CD14-positive monocyte (primary cell): ENCODE measurements at regions not wholly inside any gene's neighbourhood (a gene's known extent, or its start where the extent isn't known, plus 50 kb on each side); places are given as distances from the start of the nearest gene placed in this dataset.

Source experiments
- DNase-seq, 3 donors: peaks; one replicate each; pipeline ENCODE4 v3.0.0-alpha.2; 2011 to 2022
- H2AFZ ChIP-seq: 2 replicates; pipeline ENCODE4 v1.6.0; 2012; ENCODE audit warnings: mild to moderate bottlenecking, low read depth, low read length, inconsistent platforms; ENCODE audit not compliant: insufficient read depth, poor library complexity, severe bottlenecking
- H3K27ac ChIP-seq, 2 donors: 1 replicate in 1 of 2; 2 replicates in 1 of 2; pipeline ENCODE4 v1.5.1; 2012 to 2013; ENCODE audit warnings: low read length in 2 of 2, control low read depth in 1 of 2, inconsistent platforms in 1 of 2, low read depth in 1 of 2, mild to moderate bottlenecking in 1 of 2
- H3K27me3 ChIP-seq, 2 donors: one replicate each; pipeline versions ENCODE4 v1.6.0 to v1.6.1; 2011 to 2013; ENCODE audit warnings: low read length in 2 of 2; ENCODE audit not compliant: control insufficient read depth in 2 of 2, insufficient read depth in 2 of 2
- H3K36me3 ChIP-seq, 2 donors: replicated peaks in 1 of 2; 1 replicate in 1 of 2; 2 replicates in 1 of 2; pipeline versions ENCODE4 v1.5.1 to v1.6.1; 2012 to 2013; ENCODE audit warnings: low read length in 2 of 2, control low read depth in 1 of 2, inconsistent platforms in 1 of 2, mild to moderate bottlenecking in 1 of 2; ENCODE audit not compliant: insufficient read depth in 2 of 2, control insufficient read depth in 1 of 2
- H3K4me1 ChIP-seq, 2 donors: 1 replicate in 1 of 2; 2 replicates in 1 of 2; pipeline versions ENCODE4 v1.5.1 to v1.6.1; 2012 to 2013; ENCODE audit warnings: low read length in 2 of 2, control low read depth in 1 of 2, inconsistent platforms in 1 of 2, mild to moderate bottlenecking in 1 of 2, moderate library complexity in 1 of 2; ENCODE audit not compliant: insufficient read depth in 2 of 2, control insufficient read depth in 1 of 2
- H3K4me2 ChIP-seq: replicated peaks from 2 replicates; pipeline ENCODE3; 2012; ENCODE audit warnings: low read length, moderate library complexity, mild to moderate bottlenecking; ENCODE audit not compliant: poor library complexity, severe bottlenecking; ENCODE audit errors: extremely low read depth
- H3K4me3 ChIP-seq, 3 experiments: fragments of 200-600 bp in 1 of 3; sonication (generic) in 1 of 3; replicated peaks in 1 of 3; 1 replicate in 2 of 3; 2 replicates in 1 of 3; pipeline ENCODE4 v1.5.1; 2011 to 2013; ENCODE audit warnings: low read length in 3 of 3, mild to moderate bottlenecking in 3 of 3, control low read depth in 2 of 3, low read depth in 2 of 3, inconsistent platforms in 1 of 3, moderate library complexity in 1 of 3
- H3K79me2 ChIP-seq: 2 replicates; pipeline ENCODE4 v1.6.0; 2012; ENCODE audit warnings: mild to moderate bottlenecking, control low read depth, inconsistent platforms, low read length, moderate library complexity; ENCODE audit not compliant: insufficient read depth
- H3K9ac ChIP-seq: 2 replicates; pipeline ENCODE4 v1.6.0; 2017; ENCODE audit warnings: low read length, mild to moderate bottlenecking; ENCODE audit not compliant: insufficient read depth, poor library complexity, severe bottlenecking
- H3K9me3 ChIP-seq, 2 donors: replicated peaks in 1 of 2; 1 replicate in 1 of 2; 2 replicates in 1 of 2; pipeline versions ENCODE4 v1.5.1 to v1.6.1; 2012 to 2013; ENCODE audit warnings: low read length in 2 of 2, control low read depth in 1 of 2; ENCODE audit not compliant: control insufficient read depth in 1 of 2, insufficient read depth in 1 of 2
- H4K20me1 ChIP-seq: 2 replicates; pipeline ENCODE4 v1.6.0; 2012; ENCODE audit warnings: mild to moderate bottlenecking, low read length, control low read depth, moderate library complexity; ENCODE audit not compliant: insufficient read depth
- H3K27ac Mint-ChIP-seq, 7 donors: one replicate each; pipeline ENCODE4 v1.8.0; 2020; ENCODE audit warnings: mild to moderate bottlenecking in 7 of 7, mixed read lengths in 7 of 7, moderate library complexity in 6 of 7, inconsistent platforms in 2 of 7
- H3K27me3 Mint-ChIP-seq, 3 donors: one replicate each; pipeline ENCODE4 v1.8.0; 2021 to 2022; ENCODE audit warnings: low read depth in 3 of 3, mild to moderate bottlenecking in 3 of 3, mixed read lengths in 3 of 3, moderate library complexity in 3 of 3, inconsistent platforms in 1 of 3
- H3K36me3 Mint-ChIP-seq, 2 donors: one replicate each; pipeline ENCODE4 v1.8.0; 2020; ENCODE audit warnings: mixed read lengths in 2 of 2, inconsistent platforms in 1 of 2, mild to moderate bottlenecking in 1 of 2
- H3K4me1 Mint-ChIP-seq: one replicate; pipeline ENCODE4 v1.8.0; 2020; ENCODE audit warnings: mild to moderate bottlenecking, mixed read lengths
- H3K4me3 Mint-ChIP-seq, 2 donors: one replicate each; pipeline ENCODE4 v1.8.0; 2020; ENCODE audit warnings: mild to moderate bottlenecking in 2 of 2, mixed read lengths in 2 of 2, moderate library complexity in 1 of 2
- H3K9me3 Mint-ChIP-seq, 7 donors: one replicate each; pipeline ENCODE4 v1.8.0; 2020 to 2022; ENCODE audit warnings: mixed read lengths in 7 of 7, mild to moderate bottlenecking in 6 of 7, moderate library complexity in 6 of 7, inconsistent platforms in 2 of 7
- CTCF ChIP-seq: fragments of 200-600 bp; IDR thresholded peaks from one replicate; pipeline ENCODE4 v1.8.0; 2022; ENCODE audit warnings: antibody characterized with exemption, mild to moderate bottlenecking
- WGBS: methylation state at CpG from one replicate; pipeline ENCODE4 v1.1.5; 2013; ENCODE audit warnings: missing lambda C conversion rate; ENCODE audit not compliant: insufficient coverage; 5-methylcytosine and 5-hydroxymethylcytosine counted together
- intact Hi-C, 2 donors: fragments of 100-400 bp; cut with micrococcal nuclease; formaldehyde crosslinking; loops; one replicate each; pipeline versions ENCODE4 v1.15.0 to v1.15.1; 2023

DNA sequence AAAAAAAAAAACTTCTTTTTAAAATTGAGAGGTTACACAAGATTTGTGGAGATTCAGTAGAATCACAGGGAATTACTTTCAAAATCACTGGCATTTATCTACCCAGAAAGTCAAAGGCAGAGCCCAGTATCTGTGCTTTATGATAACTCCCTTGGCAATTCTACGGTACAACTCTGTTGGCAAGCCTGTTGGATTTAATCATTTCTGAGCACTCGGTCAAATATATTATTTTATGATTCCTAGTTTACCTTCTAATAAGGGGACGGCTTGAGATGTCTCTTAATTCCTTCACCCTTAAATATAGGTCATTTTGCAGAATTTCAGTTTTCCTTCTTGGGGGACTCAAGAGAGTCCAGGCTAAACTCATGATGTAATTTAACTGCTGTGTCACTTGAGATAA, 987.6 kb downstream of the EFNB2 start:
- no peak for TF ChIP-seq CTCF
- Histone ChIP-seq H3K4me2 (no peak overlapping the region), H3K4me1 (no peaks in the 10 kb centered on the region), H3K27ac (no peak overlapping the region), H3K36me3 (no peaks in the 10 kb centered on the region), H3K9me3 (peaks cover 13 to 14% of the 10 kb centered on the region in 2 donors), H2AFZ (no peak overlapping the region), H3K4me3 (no peak overlapping the region), H4K20me1 (no peaks in the 10 kb centered on the region), H3K27me3 (no peaks in the 10 kb centered on the region), H3K79me2 (no peaks in the 10 kb centered on the region), H3K9ac (no peak overlapping the region)
- Mint-ChIP-seq H3K4me3 (no peak overlapping the region), H3K36me3 (no peaks in the 10 kb centered on the region), H3K9me3 (peaks cover 0 to 10% (median 3%) of the 10 kb centered on the region in 7 donors), H3K27me3 (no peaks in the 10 kb centered on the region), H3K4me1 (no peaks in the 10 kb centered on the region), H3K27ac (no peak overlapping the region)
- intact Hi-C loops: no loop called here
- no CpG with 5 or more reads among the region's 3 CpGs for WGBS
- no peak for DNase-seq

DNA sequence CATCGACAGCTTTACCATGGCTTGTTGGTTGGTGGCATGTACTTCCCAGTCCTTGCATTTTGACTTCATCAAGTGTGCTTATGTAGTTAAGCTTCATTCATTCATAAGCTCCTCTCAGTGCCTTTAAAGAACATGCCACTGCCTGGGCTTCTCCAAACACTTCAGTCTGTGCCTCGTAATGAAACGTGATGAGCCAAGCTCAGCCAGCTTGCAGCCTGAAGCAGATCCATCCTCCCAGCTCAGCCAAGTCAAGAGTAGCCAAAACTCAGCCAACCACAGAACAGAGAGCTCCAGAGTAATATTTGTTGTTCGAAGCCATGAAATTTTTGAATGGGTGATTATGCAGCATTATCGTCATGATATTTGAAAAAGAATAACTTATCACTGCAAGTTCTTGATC, 989.7 kb downstream of the EFNB2 start:
- no peaks in the 10 kb centered on the region for H3K4me1 Mint-ChIP-seq
- no peaks in the 10 kb centered on the region for H4K20me1 ChIP-seq
- H3K36me3 Mint-ChIP-seq: no peaks in the 10 kb centered on the region
- H3K4me1 ChIP-seq: no peaks in the 10 kb centered on the region
- H3K9me3 ChIP-seq: peaks cover 7% of the 10 kb centered on the region in 2 donors
- H3K27me3 Mint-ChIP-seq: no peaks in the 10 kb centered on the region
- H3K4me2 ChIP-seq: no peak overlapping the region
- no peak overlapping the region for H3K27ac Mint-ChIP-seq
- peaks cover 0 to 5% (median 3%) of the 10 kb centered on the region in 7 donors for H3K9me3 Mint-ChIP-seq
- intact Hi-C loops: no loop called here
- no peak for DNase-seq
- TF ChIP-seq CTCF: no peak
- H3K4me3 ChIP-seq: no peak overlapping the region
- no peak overlapping the region for H2AFZ ChIP-seq
- no peak overlapping the region for H3K9ac ChIP-seq
- no peak overlapping the region for H3K27ac ChIP-seq
- no peaks in the 10 kb centered on the region for H3K79me2 ChIP-seq
- no peak overlapping the region for H3K4me3 Mint-ChIP-seq
- H3K27me3 ChIP-seq: no peaks in the 10 kb centered on the region
- H3K36me3 ChIP-seq: no peaks in the 10 kb centered on the region
- 100% methylated on average over 1 of the region's 5 CpGs for WGBS
